Kidney (tissue), 13 donors: ENCODE measurements at regions not wholly inside any gene's neighbourhood (a gene's known extent, or its start where the extent isn't known, plus 50 kb on each side); places are given as distances from the start of the nearest gene placed in this dataset.

Experiments used
- DNase-seq, 5 donors: peaks; one replicate each; pipeline ENCODE4 v3.0.0-alpha.2; 2013 to 2020
- FAIRE-seq: peaks from 2 replicates; lab custom pipeline; 2012; peaks lifted over from hg19 to GRCh38; lab: Jason Lieb, UNC
- H3K27ac ChIP-seq, 2 donors: one replicate each; pipeline ENCODE4 v1.7.0; 2013; ENCODE audit warnings: low read depth in 2 of 2, low read length in 2 of 2, inconsistent platforms in 1 of 2
- H3K27me3 ChIP-seq: one replicate; pipeline ENCODE4 v1.7.1; 2013; ENCODE audit warnings: low read length, inconsistent platforms; ENCODE audit not compliant: control insufficient read depth, insufficient read depth
- H3K36me3 ChIP-seq, 3 donors: one replicate each; pipeline versions ENCODE4 v1.7.0 to v1.7.1; 2013; ENCODE audit warnings: low read length in 3 of 3, control low read depth in 1 of 3, inconsistent platforms in 1 of 3; ENCODE audit not compliant: insufficient read depth in 3 of 3, control insufficient read depth in 2 of 3
- H3K4me1 ChIP-seq, 3 donors: one replicate each; pipeline versions ENCODE4 v1.7.0 to v1.7.1; 2013; ENCODE audit warnings: low read length in 3 of 3, inconsistent platforms in 1 of 3, low read depth in 1 of 3; ENCODE audit not compliant: control insufficient read depth in 2 of 3, insufficient read depth in 2 of 3
- H3K4me3 ChIP-seq, 3 donors: one replicate each; pipeline versions ENCODE4 v1.7.0 to v1.8.1; 2013; ENCODE audit warnings: low read length in 3 of 3, control low read depth in 1 of 3, inconsistent platforms in 1 of 3
- H3K9ac ChIP-seq, 3 donors: one replicate each; pipeline versions ENCODE4 v1.7.0 to v1.7.1; 2013; ENCODE audit warnings: low read length in 3 of 3, control low read depth in 1 of 3, inconsistent platforms in 1 of 3
- H3K9me3 ChIP-seq, 3 donors: one replicate each; pipeline versions ENCODE4 v1.7.0 to v1.7.1; 2013; ENCODE audit warnings: low read length in 3 of 3, control low read depth in 1 of 3, inconsistent platforms in 1 of 3; ENCODE audit not compliant: control insufficient read depth in 2 of 3, insufficient read depth in 1 of 3
- intact Hi-C: fragments of 100-400 bp; cut with DNase I; formaldehyde crosslinking; loops from one replicate; pipeline ENCODE4 v1.11.1; 2022
- TF ChIP-seq, protein P1 (sequence below): IDR thresholded peaks from 3 replicates; pipeline ENCODE4 v1.5.1; 2012; ENCODE audit warnings: mild to moderate bottlenecking, moderate library complexity, borderline replicate concordance; ENCODE audit not compliant: insufficient read depth; ENCODE audit errors: extremely low read depth
- donor health status: control.
- donor health status: control.
- donor health status: control.
- donor health status: control.
- donor health status: control.
- donor health status: DM: yes; HTN: yes; CAD: no.
- donor health status: Normal renal cell carcinoma (clear cell type).

DNA sequence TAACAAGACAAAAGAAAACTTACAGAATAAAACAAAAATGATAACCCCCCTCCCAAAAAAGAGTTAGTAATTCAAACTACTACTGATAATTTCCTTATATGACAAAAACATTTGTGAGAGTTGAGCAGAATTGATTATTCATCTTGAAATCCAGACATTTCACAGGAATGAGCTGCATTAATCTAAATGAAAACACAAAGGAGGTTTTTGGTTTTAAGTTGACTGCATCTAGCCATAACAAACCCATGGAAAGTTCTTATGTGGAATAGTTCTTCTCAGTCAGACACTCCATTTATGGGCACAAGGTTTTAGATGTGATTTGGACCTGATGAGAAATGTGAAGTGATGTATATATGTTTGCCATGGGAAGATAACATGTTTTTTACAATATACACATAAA lies 95.4 kb downstream of the VCX2 start:
- no peak for FAIRE-seq

DNA sequence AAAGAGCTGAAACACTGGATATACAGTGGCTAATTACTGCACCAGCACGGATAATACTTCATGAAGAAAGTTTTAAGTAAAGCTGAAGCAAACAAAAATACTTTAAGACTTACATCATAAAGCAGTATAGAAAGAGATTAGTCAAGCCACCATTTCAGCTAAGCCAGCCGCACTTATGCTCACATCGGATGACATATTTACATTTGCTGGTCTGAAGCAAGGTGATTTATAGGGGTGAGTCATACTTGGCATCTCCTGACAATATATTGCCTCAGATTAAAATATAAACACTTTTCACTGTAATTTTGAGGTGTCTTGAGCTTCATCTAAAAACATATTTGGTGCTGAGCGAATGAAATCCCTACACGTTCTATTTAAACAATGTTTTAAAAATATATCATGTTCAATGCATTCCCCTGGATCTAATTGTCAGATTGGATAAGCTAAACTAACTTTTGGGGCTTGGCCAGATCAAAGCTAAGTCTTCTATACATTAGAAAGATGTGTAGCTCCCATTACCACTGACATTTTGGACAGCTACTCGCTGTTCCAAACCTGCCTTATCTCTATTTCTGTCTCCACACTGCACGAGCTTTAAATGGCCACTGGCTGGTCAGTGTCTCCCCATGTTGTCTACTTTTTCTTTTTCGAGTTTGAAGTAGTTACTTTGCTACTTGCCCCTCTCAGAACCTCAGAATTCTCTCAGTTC lies 103.2 kb downstream of the VCX2 start:
- TF ChIP-seq, protein P1, sequence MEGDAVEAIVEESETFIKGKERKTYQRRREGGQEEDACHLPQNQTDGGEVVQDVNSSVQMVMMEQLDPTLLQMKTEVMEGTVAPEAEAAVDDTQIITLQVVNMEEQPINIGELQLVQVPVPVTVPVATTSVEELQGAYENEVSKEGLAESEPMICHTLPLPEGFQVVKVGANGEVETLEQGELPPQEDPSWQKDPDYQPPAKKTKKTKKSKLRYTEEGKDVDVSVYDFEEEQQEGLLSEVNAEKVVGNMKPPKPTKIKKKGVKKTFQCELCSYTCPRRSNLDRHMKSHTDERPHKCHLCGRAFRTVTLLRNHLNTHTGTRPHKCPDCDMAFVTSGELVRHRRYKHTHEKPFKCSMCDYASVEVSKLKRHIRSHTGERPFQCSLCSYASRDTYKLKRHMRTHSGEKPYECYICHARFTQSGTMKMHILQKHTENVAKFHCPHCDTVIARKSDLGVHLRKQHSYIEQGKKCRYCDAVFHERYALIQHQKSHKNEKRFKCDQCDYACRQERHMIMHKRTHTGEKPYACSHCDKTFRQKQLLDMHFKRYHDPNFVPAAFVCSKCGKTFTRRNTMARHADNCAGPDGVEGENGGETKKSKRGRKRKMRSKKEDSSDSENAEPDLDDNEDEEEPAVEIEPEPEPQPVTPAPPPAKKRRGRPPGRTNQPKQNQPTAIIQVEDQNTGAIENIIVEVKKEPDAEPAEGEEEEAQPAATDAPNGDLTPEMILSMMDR, result no peak
- Histone ChIP-seq H3K9ac (no peak overlapping the region), H3K27me3 (no peaks in the 10 kb centered on the region), H3K36me3 (no peaks in the 10 kb centered on the region), H3K4me3 (no peak overlapping the region), H3K9me3 (no peaks in the 10 kb centered on the region), H3K27ac (no peak overlapping the region), H3K4me1 (no peaks in the 10 kb centered on the region)
- intact Hi-C loops, result no loop called here
- FAIRE-seq (peak; percentile 67), DNase-seq (no peak)

More for the DNA sequence above, 95.4 kb downstream of the VCX2 start:
- Histone ChIP-seq H3K4me1 (no peaks in the 10 kb centered on the region), H3K27ac (no peak overlapping the region), H3K4me3 (no peak overlapping the region), H3K27me3 (peaks cover 3% of the 10 kb centered on the region), H3K36me3 (no peaks in the 10 kb centered on the region), H3K9me3 (peaks cover 0 to 3% (median 0%) of the 10 kb centered on the region in 3 donors), H3K9ac (no peak overlapping the region)
- no peak for DNase-seq
- TF ChIP-seq, protein P1, result no peak
- intact Hi-C loops, result no loop called here

DNA sequence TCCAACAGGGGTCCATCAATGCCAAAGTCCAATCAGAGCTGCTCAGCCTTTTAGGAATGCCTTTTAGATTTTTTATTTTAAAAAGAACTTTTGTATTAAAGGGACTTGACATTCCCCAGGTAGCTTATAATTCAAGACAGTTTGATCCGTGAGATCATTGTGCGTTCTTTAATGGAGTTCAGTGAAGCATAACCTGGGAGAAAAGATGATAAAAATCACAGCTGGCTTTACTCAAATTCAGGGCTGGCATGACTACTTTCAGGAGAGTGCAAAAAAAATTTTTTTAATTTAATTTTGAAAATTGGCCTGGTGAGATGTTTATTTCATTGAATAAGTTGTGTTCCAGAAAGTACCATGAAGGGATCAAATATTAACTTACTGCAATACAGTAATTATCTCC lies 118.2 kb downstream of the VCX2 start:
- Histone ChIP-seq H3K27ac (no peak overlapping the region), H3K4me1 (peaks cover 0 to 3% (median 0%) of the 10 kb centered on the region in 3 donors), H3K27me3 (peaks cover 2% of the 10 kb centered on the region), H3K9ac (no peak overlapping the region), H3K9me3 (no peaks in the 10 kb centered on the region), H3K36me3 (no peaks in the 10 kb centered on the region), H3K4me3 (no peak overlapping the region)
- intact Hi-C loops, result no loop called here
- no peak for DNase-seq
- peak; percentile 56 for FAIRE-seq
- TF ChIP-seq, protein P1, result no peak

DNA sequence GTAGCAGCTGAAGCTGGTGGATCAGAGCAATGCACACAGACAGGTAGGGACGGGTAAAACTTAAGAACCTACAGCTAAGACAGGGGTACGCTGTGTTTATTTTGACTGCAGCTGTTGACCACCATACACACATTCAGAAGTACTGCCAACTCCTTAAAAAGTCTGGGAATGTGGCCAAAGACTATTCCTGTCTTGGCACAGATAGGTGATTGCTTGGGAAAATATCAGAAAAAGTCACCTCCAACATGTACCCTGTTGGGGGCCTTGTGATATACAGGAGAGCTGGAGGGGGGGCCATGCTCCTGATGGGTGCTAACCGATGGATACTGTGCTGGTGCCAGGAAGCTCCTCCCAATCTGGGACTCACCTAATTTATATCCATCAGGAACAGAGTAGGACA lies 121.2 kb downstream of the VCX2 start:
- no peak overlapping the region for H3K4me3 ChIP-seq
- H3K36me3 ChIP-seq, result no peaks in the 10 kb centered on the region
- no peaks in the 10 kb centered on the region for H3K9me3 ChIP-seq
- H3K9ac ChIP-seq, result no peak overlapping the region
- intact Hi-C loops, result no loop called here
- H3K4me1 ChIP-seq, result peaks cover 0 to 3% (median 0%) of the 10 kb centered on the region in 3 donors
- DNase-seq (no peak), FAIRE-seq (no peak)
- no peak overlapping the region for H3K27ac ChIP-seq
- peaks cover 2% of the 10 kb centered on the region for H3K27me3 ChIP-seq
- TF ChIP-seq, protein P1, result no peak
